HG02973 (cell line): ENCODE measurements at regions not wholly inside any gene's neighbourhood (a gene's known extent, or its start where the extent isn't known, plus 50 kb on each side); places are given as distances from the start of the nearest gene placed in this dataset.

Source experiments
- ATAC-seq: cut with Tn5 transposase; IDR thresholded peaks from one replicate; pipeline ENCODE4 v1.9.1; 2021; ENCODE audit warnings: moderate library complexity; ENCODE audit not compliant: unreplicated experiment

- no peak for ATAC-seq
Measured at GRCh38 chr4:32454482-32454881, 1734.3 kb downstream of the PCDH7 start.

- ATAC-seq, result no peak
Measured at GRCh38 chr4:32455231-32455630, 1735.1 kb downstream of the PCDH7 start.

GRCh38 chr4:32460972-32461371 is 1740.8 kb downstream of the PCDH7 start:
- ATAC-seq, result no peak

- ATAC-seq, result no peak
Measured at GRCh38 chr4:32462944-32463343, 1742.8 kb downstream of the PCDH7 start.

GRCh38 chr4:32470087-32470585 is 1750.0 kb downstream of the PCDH7 start:
- ATAC-seq, result no peak

- no peak for ATAC-seq
Measured at GRCh38 chr4:32472918-32473317, 1752.7 kb downstream of the PCDH7 start.

- no peak for ATAC-seq
Measured at GRCh38 chr4:32475710-32476109, 1755.5 kb downstream of the PCDH7 start.

- ATAC-seq, result no peak
Measured at GRCh38 chr4:32477518-32477917, 1757.3 kb downstream of the PCDH7 start.

- ATAC-seq, result no peak
Measured at GRCh38 chr4:32485956-32486355, 1765.8 kb downstream of the PCDH7 start.

- ATAC-seq, result no peak
Measured at GRCh38 chr4:32488690-32489089, 1768.5 kb downstream of the PCDH7 start.

GRCh38 chr4:32499171-32499570 is 1779.0 kb downstream of the PCDH7 start:
- ATAC-seq, result no peak

- no peak for ATAC-seq
Measured at GRCh38 chr4:32503241-32503640, 1783.1 kb downstream of the PCDH7 start.

GRCh38 chr4:32506067-32506466 is 1785.9 kb downstream of the PCDH7 start:
- ATAC-seq, result no peak

- ATAC-seq, result no peak
Measured at GRCh38 chr4:32519060-32519459, 1798.9 kb downstream of the PCDH7 start.

- no peak for ATAC-seq
Measured at GRCh38 chr4:32525420-32525819, 1805.3 kb downstream of the PCDH7 start.

- no peak for ATAC-seq
Measured at GRCh38 chr4:32544846-32545245, 1824.7 kb downstream of the PCDH7 start.

GRCh38 chr4:32551943-32552342 is 1831.8 kb downstream of the PCDH7 start:
- no peak for ATAC-seq

GRCh38 chr4:32560306-32560705 is 1840.1 kb downstream of the PCDH7 start:
- ATAC-seq, result no peak

- no peak for ATAC-seq
Measured at GRCh38 chr4:32562010-32562409, 1841.8 kb downstream of the PCDH7 start.

- no peak for ATAC-seq
Measured at GRCh38 chr4:32564626-32565025, 1844.5 kb downstream of the PCDH7 start.

- ATAC-seq, result no peak
Measured at GRCh38 chr4:32569861-32570260, 1849.7 kb downstream of the PCDH7 start.

GRCh38 chr4:32572366-32572765 is 1852.2 kb downstream of the PCDH7 start:
- ATAC-seq, result no peak

- no peak for ATAC-seq
Measured at GRCh38 chr4:32574803-32575202, 1854.6 kb downstream of the PCDH7 start.

GRCh38 chr4:32589097-32589496 is 1868.9 kb downstream of the PCDH7 start:
- no peak for ATAC-seq
